Peyer's patch (tissue), 4 donors: ENCODE measurements at regions not wholly inside any gene's neighbourhood (a gene's known extent, or its start where the extent isn't known, plus 50 kb on each side); places are given as distances from the start of the nearest gene placed in this dataset.

Experiments used
- DNase-seq, 3 donors: peaks; one replicate each; pipeline ENCODE4 v3.0.0-alpha.2; 2017 to 2019
- H3K27ac ChIP-seq, 4 donors: fragments of 200-600 bp; sonication (generic); one replicate each; pipeline ENCODE4 v1.5.1; 2016 to 2019
- H3K27me3 ChIP-seq, 2 donors: fragments of 200-600 bp; sonication (generic); one replicate each; pipeline ENCODE4 v1.5.1; 2019
- H3K36me3 ChIP-seq, 3 donors: fragments of 200-600 bp; sonication (generic); one replicate each; pipeline ENCODE4 v1.5.1; 2016 to 2019
- H3K4me1 ChIP-seq, 4 donors: fragments of 200-600 bp; sonication (generic); one replicate each; pipeline ENCODE4 v1.5.1; 2016 to 2019
- H3K4me3 ChIP-seq, 4 donors: fragments of 200-600 bp; sonication (generic); 1 replicate in 3 of 4; 2 replicates in 1 of 4; pipeline ENCODE4 v1.5.1; 2016 to 2019; ENCODE audit warnings: mild to moderate bottlenecking in 1 of 4
- H3K9me3 ChIP-seq, 4 donors: fragments of 200-600 bp; sonication (generic); one replicate each; pipeline ENCODE4 v1.5.1; 2016 to 2019; ENCODE audit warnings: mild to moderate bottlenecking in 1 of 4
- POLR2A ChIP-seq, 2 donors: fragments of 450-650 bp; IDR thresholded peaks; one replicate each; pipeline ENCODE4 v1.5.1; 2017; ENCODE audit warnings: antibody characterized with exemption in 2 of 2, mild to moderate bottlenecking in 2 of 2, moderate library complexity in 2 of 2
- TF ChIP-seq, protein P1 (sequence below), 6 experiments: fragments of 450-650 bp in 4 of 6; fragments of 200-600 bp in 2 of 6; sonication (generic) in 1 of 6; IDR thresholded peaks; one replicate each; pipeline ENCODE4 v1.5.1; 2017 to 2019; ENCODE audit warnings: antibody characterized with exemption in 6 of 6, mild to moderate bottlenecking in 3 of 6, moderate library complexity in 1 of 6

DNA sequence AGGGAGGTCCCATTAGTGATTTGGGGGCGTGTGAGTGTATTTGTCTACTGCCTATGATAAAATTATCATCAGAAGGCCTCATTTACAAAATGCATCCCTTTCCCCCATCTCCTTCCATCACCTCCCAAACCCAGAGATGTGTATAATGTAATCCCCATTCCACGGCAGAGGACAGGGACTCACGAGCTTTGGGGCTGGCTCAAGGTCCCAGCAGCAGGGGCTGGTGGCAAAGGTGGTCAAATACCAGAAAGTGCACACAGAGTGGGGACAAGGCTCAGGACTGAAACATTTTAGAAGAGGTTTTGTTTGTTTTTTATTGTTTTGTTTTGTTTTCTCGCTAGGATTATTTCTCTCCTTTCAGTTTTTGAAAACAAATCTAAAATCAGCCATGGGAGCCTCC lies 68.5 kb upstream of the TOP1 start:
- no peaks in the 10 kb centered on the region for H3K36me3 ChIP-seq
- peak in 2 of 3 donors; percentile 4 to 7 for DNase-seq
- no peaks in the 10 kb centered on the region for H3K27me3 ChIP-seq
- TF ChIP-seq POLR2A (IDR thresholded peaks at IDR 0.05), result no peak
- H3K9me3 ChIP-seq, result no peaks in the 10 kb centered on the region
- H3K4me1 ChIP-seq, result no peaks in the 10 kb centered on the region
- no peak overlapping the region for H3K4me3 ChIP-seq
- no peak overlapping the region for H3K27ac ChIP-seq

DNA sequence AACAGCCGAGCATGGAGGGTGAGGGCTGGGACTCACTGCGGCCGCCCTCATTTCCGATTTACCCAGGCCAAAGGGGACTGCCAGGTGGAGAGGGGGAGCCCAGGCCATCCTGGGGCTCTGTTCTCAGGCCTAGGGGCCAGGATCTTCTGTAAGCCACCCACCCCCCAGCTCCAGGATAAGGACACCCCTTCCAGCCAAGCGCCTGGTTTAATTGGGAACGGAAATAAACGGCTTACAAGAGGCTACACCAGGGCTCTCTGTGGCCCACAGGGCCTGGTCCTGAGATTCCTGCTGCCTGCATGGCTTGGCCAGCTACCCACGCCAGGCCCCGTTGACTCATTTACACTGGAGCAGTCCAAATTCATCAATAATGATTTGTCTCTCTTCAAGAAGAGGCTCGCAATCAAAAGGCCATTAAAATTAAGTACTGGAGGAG lies 68.1 kb upstream of the TOP1 start:
- Histone ChIP-seq H3K36me3 (no peaks in the 10 kb centered on the region), H3K4me1 (no peaks in the 10 kb centered on the region), H3K9me3 (no peaks in the 10 kb centered on the region), H3K4me3 (no peak overlapping the region), H3K27ac (no peak overlapping the region), H3K27me3 (no peaks in the 10 kb centered on the region)
- TF ChIP-seq POLR2A (IDR thresholded peaks at IDR 0.05), result no peak
- TF ChIP-seq, protein P1, sequence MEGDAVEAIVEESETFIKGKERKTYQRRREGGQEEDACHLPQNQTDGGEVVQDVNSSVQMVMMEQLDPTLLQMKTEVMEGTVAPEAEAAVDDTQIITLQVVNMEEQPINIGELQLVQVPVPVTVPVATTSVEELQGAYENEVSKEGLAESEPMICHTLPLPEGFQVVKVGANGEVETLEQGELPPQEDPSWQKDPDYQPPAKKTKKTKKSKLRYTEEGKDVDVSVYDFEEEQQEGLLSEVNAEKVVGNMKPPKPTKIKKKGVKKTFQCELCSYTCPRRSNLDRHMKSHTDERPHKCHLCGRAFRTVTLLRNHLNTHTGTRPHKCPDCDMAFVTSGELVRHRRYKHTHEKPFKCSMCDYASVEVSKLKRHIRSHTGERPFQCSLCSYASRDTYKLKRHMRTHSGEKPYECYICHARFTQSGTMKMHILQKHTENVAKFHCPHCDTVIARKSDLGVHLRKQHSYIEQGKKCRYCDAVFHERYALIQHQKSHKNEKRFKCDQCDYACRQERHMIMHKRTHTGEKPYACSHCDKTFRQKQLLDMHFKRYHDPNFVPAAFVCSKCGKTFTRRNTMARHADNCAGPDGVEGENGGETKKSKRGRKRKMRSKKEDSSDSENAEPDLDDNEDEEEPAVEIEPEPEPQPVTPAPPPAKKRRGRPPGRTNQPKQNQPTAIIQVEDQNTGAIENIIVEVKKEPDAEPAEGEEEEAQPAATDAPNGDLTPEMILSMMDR (IDR thresholded peaks at IDR 0.05), result no peak
- peak; percentile 2 to 34 (median 6) for DNase-seq

DNA sequence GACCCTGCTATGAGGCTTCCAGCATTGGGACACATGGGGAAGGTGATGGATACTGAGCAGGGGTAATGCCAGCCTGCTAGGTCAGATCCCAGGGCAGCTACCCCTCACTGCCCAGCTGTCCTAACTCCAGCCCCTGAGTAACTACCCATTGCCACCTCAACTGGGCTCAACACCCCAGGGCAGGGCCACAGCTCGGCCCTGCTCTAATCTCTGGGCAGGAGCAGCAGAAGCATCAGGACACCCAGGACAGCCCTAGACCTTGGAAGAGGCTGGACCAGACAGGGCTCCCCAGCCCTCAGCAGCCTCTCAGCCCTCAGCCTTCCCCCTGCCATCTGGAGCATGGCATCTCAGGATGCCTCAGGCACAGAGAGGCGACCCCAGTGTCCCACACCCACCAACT lies 67.4 kb upstream of the TOP1 start:
- Histone ChIP-seq H3K9me3 (no peaks in the 10 kb centered on the region), H3K4me3 (no peak overlapping the region), H3K4me1 (no peaks in the 10 kb centered on the region), H3K27ac (no peak overlapping the region), H3K27me3 (no peaks in the 10 kb centered on the region), H3K36me3 (no peaks in the 10 kb centered on the region)
- peak in 1 of 3 donors; percentile 23 for DNase-seq
- no peak for TF ChIP-seq POLR2A (IDR thresholded peaks at IDR 0.05)
- TF ChIP-seq, protein P1 (IDR thresholded peaks at IDR 0.05), result no peak

DNA sequence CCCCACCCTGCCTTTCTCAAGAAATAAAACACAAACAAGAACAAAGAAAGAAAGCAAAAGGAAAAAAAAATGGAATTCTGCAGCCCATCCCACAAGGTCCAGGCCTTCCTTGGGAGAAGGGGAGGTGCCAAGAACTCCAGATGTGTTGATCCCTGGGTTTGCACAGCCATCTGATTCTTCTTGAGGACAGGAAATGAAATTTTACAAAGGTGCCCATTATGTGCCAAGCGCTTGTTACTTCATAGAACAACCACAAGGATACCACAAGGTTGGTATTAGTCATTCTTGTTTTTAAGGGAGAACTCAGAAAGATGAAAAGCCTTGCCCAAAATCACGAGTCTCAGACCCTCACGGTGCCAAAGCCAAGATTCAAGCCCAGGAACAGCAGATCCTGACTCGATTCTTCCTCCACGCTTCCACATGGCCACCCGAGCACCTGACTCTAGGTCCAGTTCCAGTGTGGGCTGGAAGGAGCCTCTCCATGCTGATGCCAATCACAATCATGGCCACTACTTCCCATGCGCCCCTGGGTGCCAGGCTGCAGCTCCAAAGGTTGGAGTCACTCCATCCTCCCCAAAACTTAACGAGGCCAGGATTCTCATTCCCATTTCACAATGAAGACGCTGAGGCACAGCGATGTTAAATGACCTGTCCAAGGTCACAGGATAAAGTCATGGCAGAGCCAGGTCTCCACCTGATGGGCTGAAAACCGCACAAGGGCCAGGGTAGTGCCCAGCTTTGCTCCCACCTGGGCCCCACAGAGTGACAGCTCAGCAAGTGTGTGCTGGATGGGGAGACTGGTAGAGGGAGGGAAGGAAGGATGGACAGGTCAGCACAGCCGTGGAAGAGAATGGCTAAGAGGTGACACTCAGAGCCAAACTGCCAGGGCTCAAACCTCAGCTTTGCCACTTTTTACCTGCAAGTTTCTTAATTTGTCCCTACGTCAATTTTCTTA lies 66.7 kb upstream of the TOP1 start:
- H3K4me1 ChIP-seq, result no peaks in the 10 kb centered on the region
- no peaks in the 10 kb centered on the region for H3K9me3 ChIP-seq
- DNase-seq, result peak in 2 of 3 donors; percentile 10 to 23
- H3K27me3 ChIP-seq, result no peaks in the 10 kb centered on the region
- TF ChIP-seq, protein P1 (IDR thresholded peaks at IDR 0.05), result no peak
- no peak for TF ChIP-seq POLR2A (IDR thresholded peaks at IDR 0.05)
- H3K4me3 ChIP-seq, result no peak overlapping the region
- H3K36me3 ChIP-seq, result no peaks in the 10 kb centered on the region
- H3K27ac ChIP-seq, result no peak overlapping the region

DNA sequence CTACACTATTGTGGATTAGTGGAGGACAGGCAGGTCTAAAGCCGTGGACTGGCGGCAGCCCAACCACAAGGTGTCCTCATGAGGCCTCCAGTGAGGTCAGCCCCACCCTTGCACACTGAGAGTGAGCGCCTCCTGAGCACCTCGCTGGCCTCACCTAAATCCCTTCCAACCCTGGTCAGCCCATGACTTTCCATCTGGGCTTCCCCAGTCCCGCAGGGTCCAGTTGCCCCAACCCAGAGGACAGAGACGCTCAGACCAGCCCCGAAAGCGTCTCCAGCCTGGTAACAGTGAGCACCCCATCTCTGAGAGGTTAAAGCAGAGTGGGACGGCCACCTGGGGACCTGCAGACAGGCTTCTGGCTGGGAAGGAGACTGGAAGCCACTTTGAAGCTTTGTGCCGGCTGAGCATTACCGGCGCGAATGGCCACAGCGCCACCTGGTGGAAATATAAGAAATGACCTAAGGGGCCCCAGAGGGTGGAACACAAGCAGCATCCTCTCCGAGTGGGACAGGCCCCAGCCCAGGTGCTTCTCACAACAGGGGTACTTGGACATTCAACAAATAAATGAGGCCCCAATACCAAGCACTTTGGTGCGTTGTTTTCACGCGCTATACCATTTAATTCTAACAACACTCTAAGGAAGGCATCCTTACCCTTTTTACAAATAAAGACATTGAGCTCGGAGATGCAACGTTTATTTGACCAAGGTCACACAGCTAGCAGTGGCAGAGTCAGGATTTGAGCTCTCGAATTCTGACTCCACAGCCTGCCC lies 65.7 kb upstream of the TOP1 start:
- TF ChIP-seq POLR2A (IDR thresholded peaks at IDR 0.05), result no peak
- TF ChIP-seq, protein P1 (IDR thresholded peaks at IDR 0.05), result peak; percentile 75 to 94 (median 80)
- Histone ChIP-seq H3K4me3 (no peak overlapping the region), H3K9me3 (no peaks in the 10 kb centered on the region), H3K36me3 (no peaks in the 10 kb centered on the region), H3K27me3 (no peaks in the 10 kb centered on the region), H3K27ac (no peak overlapping the region), H3K4me1 (no peaks in the 10 kb centered on the region)
- DNase-seq, result peak; percentile 52 to 89 (median 71)

DNA sequence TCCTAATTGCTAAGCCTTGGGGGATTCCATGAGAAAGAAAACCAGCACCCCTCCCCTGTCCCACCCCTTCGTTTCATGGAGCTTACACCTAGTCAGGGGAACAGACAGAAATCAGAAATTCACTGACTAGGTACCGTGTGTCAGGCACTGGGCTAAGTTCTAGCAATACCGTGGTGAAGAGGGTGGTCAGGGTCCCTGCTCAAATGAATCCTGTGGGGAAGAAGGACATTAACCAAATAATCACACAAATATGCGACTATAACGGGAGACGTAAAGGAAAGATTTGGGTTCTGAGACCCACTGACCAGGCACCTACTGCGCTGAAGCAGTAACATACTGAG lies 65.1 kb upstream of the TOP1 start:
- Histone ChIP-seq H3K36me3 (no peaks in the 10 kb centered on the region), H3K4me1 (no peaks in the 10 kb centered on the region), H3K27me3 (no peaks in the 10 kb centered on the region), H3K9me3 (no peaks in the 10 kb centered on the region), H3K4me3 (no peak overlapping the region), H3K27ac (no peak overlapping the region)
- TF ChIP-seq, protein P1 (IDR thresholded peaks at IDR 0.05), result no peak
- TF ChIP-seq POLR2A (IDR thresholded peaks at IDR 0.05), result no peak
- peak in 2 of 3 donors; percentile 6 to 22 for DNase-seq
